Fibroblast of lung (primary cell): ENCODE measurements at regions not wholly inside any gene's neighbourhood (a gene's known extent, or its start where the extent isn't known, plus 50 kb on each side); places are given as distances from the start of the nearest gene placed in this dataset.

Experiments used
- CTCF ChIP-seq, 2 donors: IDR thresholded peaks in 1 of 2; conservative IDR thresholded peaks in 1 of 2; 1 replicate in 1 of 2; 2 replicates in 1 of 2; pipeline ENCODE4 v1.5.1; 2011 to 2012; ENCODE audit warnings: low read length in 2 of 2, control low read depth in 1 of 2, inconsistent platforms in 1 of 2, low read depth in 1 of 2, mild to moderate bottlenecking in 1 of 2
- EZH2 ChIP-seq: IDR thresholded peaks from 2 replicates; pipeline ENCODE4 v1.5.1; 2012; ENCODE audit warnings: low read length, control low read depth, mild to moderate bottlenecking; ENCODE audit errors: missing control alignments

- TF ChIP-seq CTCF (conservative IDR thresholded peaks at IDR 0.05 in 1 of 2, IDR thresholded peaks at IDR 0.05 in 1 of 2; ENCODE audit: low read depth in 1 of 2, low read length in 2 of 2): no peak
- no peak for TF ChIP-seq EZH2
Measured at GRCh38 chr1:220371324-220371723, 99.1 kb upstream of the RAB3GAP2 start.
